AG10803 (cell line): ENCODE measurements at regions not wholly inside any gene's neighbourhood (a gene's known extent, or its start where the extent isn't known, plus 50 kb on each side); places are given as distances from the start of the nearest gene placed in this dataset.
"Not testable (repeated sequence)": the region's sequence is repeated elsewhere in the genome, so short reads cannot be mapped to it uniquely, and the experiment has no call there.

Source experiments
- DNase-seq: peaks from one replicate; pipeline ENCODE4 v3.0.0; 2010; ENCODE audit warnings: low read depth
- H3K4me3 ChIP-seq: 2 replicates; pipeline ENCODE4 v1.5.1; 2011; ENCODE audit warnings: mild to moderate bottlenecking, low read length, control low read depth
- CTCF ChIP-seq: conservative IDR thresholded peaks from 2 replicates; pipeline ENCODE4 v1.5.1; 2011; ENCODE audit warnings: mild to moderate bottlenecking, low read length, control low read depth, inconsistent platforms

- no peak for TF ChIP-seq CTCF
- no peak for DNase-seq
- H3K4me3 ChIP-seq, result no peak overlapping the region
Observed at GRCh38 chr12:73529954-73530353, 1007.7 kb upstream of the ATXN7L3B start.

DNA sequence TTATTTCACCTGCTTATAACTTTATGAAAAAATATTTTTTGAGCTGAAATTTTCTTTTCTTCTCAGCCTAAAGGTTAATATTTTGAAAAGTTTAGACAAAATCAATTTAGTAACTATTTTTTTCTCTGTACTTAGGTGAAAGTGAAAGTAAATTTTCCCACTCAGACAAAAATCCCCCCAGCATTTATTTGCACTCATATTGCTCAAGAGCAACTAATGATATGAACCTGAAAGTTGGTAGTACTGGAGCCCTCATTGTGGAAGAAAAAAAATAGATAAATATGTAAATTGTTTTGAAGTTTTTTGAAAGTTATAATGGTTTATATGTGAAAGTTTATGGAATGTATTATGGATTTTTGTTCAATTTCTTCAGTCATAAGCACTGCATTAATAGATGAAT is 1005.9 kb upstream of the ATXN7L3B start:
- no peak overlapping the region for H3K4me3 ChIP-seq
- TF ChIP-seq CTCF, result no peak
- DNase-seq, result no peak

DNA sequence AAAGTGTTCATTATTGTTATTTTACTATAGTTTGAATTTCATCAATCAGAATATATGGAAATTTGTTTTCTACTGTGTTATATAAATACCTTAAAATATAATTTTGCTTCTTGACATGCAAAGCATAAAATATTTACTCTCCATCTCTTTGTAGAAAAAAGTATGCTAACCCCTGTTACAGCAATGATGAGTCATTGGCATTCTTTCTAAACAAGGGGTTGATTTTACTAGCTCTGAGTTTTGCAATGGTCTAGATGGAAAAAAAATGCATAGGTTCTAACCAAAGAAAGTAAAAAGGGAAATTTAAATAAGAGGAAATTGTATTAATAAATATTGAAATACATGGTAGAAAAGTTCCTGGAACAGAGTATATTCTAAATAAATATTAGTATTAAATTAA is 990.2 kb upstream of the ATXN7L3B start:
- no peak for DNase-seq
- H3K4me3 ChIP-seq, result no peak overlapping the region
- no peak for TF ChIP-seq CTCF

DNA sequence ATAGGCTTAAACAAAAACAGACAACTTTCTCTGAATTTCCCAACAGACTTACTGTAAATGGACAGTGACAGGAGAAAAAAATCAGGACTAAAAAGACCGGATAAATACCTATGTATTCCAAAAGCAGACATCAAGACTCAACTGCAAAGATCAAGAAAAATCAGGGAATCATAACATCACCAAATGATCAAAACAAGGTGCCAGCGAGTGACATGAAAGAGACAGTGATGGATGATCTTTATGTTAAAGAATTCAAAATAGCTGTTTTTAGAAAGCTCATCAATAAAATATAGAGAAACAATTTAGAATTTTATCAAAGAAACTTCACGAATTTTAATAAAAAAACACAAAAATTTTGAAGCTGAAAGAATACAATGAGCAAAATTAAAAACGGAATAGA is 952.5 kb upstream of the ATXN7L3B start:
- DNase-seq, result no peak

GRCh38 chr12:73589220-73589619 is 948.4 kb upstream of the ATXN7L3B start:
- DNase-seq, result no peak
- H3K4me3 ChIP-seq, result no peak overlapping the region
- TF ChIP-seq CTCF, result no peak

More for the DNA sequence above, 952.5 kb upstream of the ATXN7L3B start:
- no peak overlapping the region for H3K4me3 ChIP-seq
- TF ChIP-seq CTCF, result no peak

GRCh38 chr12:73598626-73599025 is 939.0 kb upstream of the ATXN7L3B start:
- no peak for DNase-seq
- no peak for TF ChIP-seq CTCF
- no peak overlapping the region for H3K4me3 ChIP-seq

- H3K4me3 ChIP-seq, result no peak overlapping the region
- DNase-seq, result no peak
- TF ChIP-seq CTCF, result no peak
Observed at GRCh38 chr12:73599268-73599667, 938.4 kb upstream of the ATXN7L3B start.

- DNase-seq, H3K4me3 ChIP-seq: not testable (repeated sequence)
Observed at GRCh38 chr12:73605925-73606324, 931.7 kb upstream of the ATXN7L3B start.
